K562 (cell line): ENCODE measurements at regions not wholly inside any gene's neighbourhood (a gene's known extent, or its start where the extent isn't known, plus 50 kb on each side); places are given as distances from the start of the nearest gene placed in this dataset.

Source experiments
- ATAC-seq: fragments of 200-7000 bp; cut with Tn5 transposase; 3 replicates; pipeline ENCODE4 v1.9.1; 2020; ENCODE audit warnings: moderate library complexity
- BruUV-seq: library from RNA; stranded (reverse); fragments of 400-500 nt; replicated peaks from 2 replicates; lab custom pipeline; 2021; lab: Mats Ljungman, UMichigan
- CTCF ChIA-PET: fragments of 300-600 bp; formaldehyde crosslinking; extraction: SDS; loops from one replicate; lab custom pipeline; 2021; ENCODE audit warnings: low intra/inter-chr PET ratio; lab: Yijun Ruan, JAX
- POLR2A ChIA-PET: fragments of 300-600, 350-650 bp; sonication (Branson Sonifier 250); formaldehyde crosslinking; extraction: SDS; loops from one replicate; lab custom pipeline; 2021; ENCODE audit warnings: antibody characterized with exemption, inconsistent platforms; lab: Yijun Ruan, JAX
- DNase-seq, 4 experiments: peaks; one replicate each; pipeline versions ENCODE4 v3.0.0 to v3.0.0-alpha.2; 2011 to 2018; ENCODE audit warnings: low spot score in 3 of 4, mixed read lengths in 3 of 4; ENCODE audit errors: extremely low read depth in 1 of 4
- FAIRE-seq: peaks from 2 replicates; lab custom pipeline; 2011; peaks lifted over from hg19 to GRCh38; lab: Jason Lieb, UNC
- H2AFZ ChIP-seq: 2 replicates; pipeline ENCODE4 v1.6.0; 2011; ENCODE audit warnings: low read depth, low read length, control low read depth, inconsistent platforms
- H3K27ac ChIP-seq: fragments of 200-600 bp; 3 replicates; pipeline ENCODE4 v1.8.0; 2011; ENCODE audit warnings: low read depth, mild to moderate bottlenecking, control low read depth, inconsistent platforms, low read length, moderate library complexity, mixed read lengths; ENCODE audit errors: extremely low read depth
- H3K27me3 ChIP-seq, 2 experiments: fragments of 300-600 bp in 1 of 2; 2 replicates in 1 of 2; 3 replicates in 1 of 2; pipeline versions ENCODE4 v1.6.0 to v1.8.0; 2011; ENCODE audit warnings: inconsistent platforms in 2 of 2, low read length in 2 of 2, mild to moderate bottlenecking in 1 of 2, mixed read lengths in 1 of 2, moderate library complexity in 1 of 2; ENCODE audit not compliant: control insufficient read depth in 2 of 2, insufficient read depth in 2 of 2
- H3K36me3 ChIP-seq: fragments of 300-600 bp; 3 replicates; pipeline ENCODE4 v1.8.0; 2011; ENCODE audit warnings: mild to moderate bottlenecking, low read length, inconsistent platforms; ENCODE audit not compliant: control insufficient read depth, insufficient read depth
- H3K4me1 ChIP-seq, 2 experiments: fragments of 200-600 bp in 1 of 2; replicated peaks in 1 of 2; 2 replicates in 1 of 2; 3 replicates in 1 of 2; pipeline versions ENCODE4 v1.5.1 to v1.8.0; 2011; ENCODE audit warnings: inconsistent platforms in 2 of 2, low read length in 2 of 2, mild to moderate bottlenecking in 1 of 2, mixed read lengths in 1 of 2, moderate library complexity in 1 of 2; ENCODE audit not compliant: control insufficient read depth in 2 of 2, insufficient read depth in 2 of 2
- H3K4me2 ChIP-seq: 2 replicates; pipeline ENCODE4 v1.6.1; 2011; ENCODE audit warnings: low read length, control low read depth, inconsistent platforms, mixed read lengths; ENCODE audit not compliant: insufficient read depth
- H3K4me3 ChIP-seq: fragments of 200-600 bp; sonication (generic), shearing (Covaris generic); 2 replicates; pipeline ENCODE4 v1.5.1; 2016; ENCODE audit warnings: control low read depth, inconsistent platforms
- H3K79me2 ChIP-seq: fragments of 200-600 bp; 3 replicates; pipeline ENCODE4 v1.8.0; 2011; ENCODE audit warnings: low read length, inconsistent platforms; ENCODE audit not compliant: control insufficient read depth, insufficient read depth
- H3K9ac ChIP-seq, 2 experiments: 2 replicates each; pipeline versions ENCODE4 v1.6.0 to v1.6.1; 2011; ENCODE audit warnings: low read depth in 2 of 2, low read length in 2 of 2, control low read depth in 1 of 2, inconsistent platforms in 1 of 2, mild to moderate bottlenecking in 1 of 2, mixed read lengths in 1 of 2; ENCODE audit not compliant: insufficient read depth in 1 of 2
- H3K9me1 ChIP-seq: one replicate; pipeline ENCODE4 v1.6.0; 2011; ENCODE audit warnings: inconsistent platforms, mild to moderate bottlenecking, low read length, moderate library complexity; ENCODE audit not compliant: control insufficient read depth, insufficient read depth
- H3K9me3 ChIP-seq: replicated peaks from 2 replicates; pipeline ENCODE4 v1.5.1; 2011; ENCODE audit warnings: low read depth, low read length, inconsistent platforms; ENCODE audit not compliant: control insufficient read depth, insufficient read depth
- H4K20me1 ChIP-seq: replicated peaks from 2 replicates; pipeline ENCODE4 v1.6.1; 2011; ENCODE audit warnings: low read length, inconsistent platforms, mixed read lengths; ENCODE audit not compliant: control insufficient read depth, insufficient read depth
- CBFA2T3 ChIP-seq: fragments of 450-650 bp; IDR thresholded peaks from 2 replicates; pipeline ENCODE4 v1.6.1; 2017
- EGR1 ChIP-seq: fragments of 450-650 bp; conservative IDR thresholded peaks from 2 replicates; pipeline ENCODE4 v1.6.1; 2017; ENCODE audit warnings: mild to moderate bottlenecking
- ELF1 ChIP-seq: fragments of 200-800 bp; sonication (Bioruptor generic); IDR thresholded peaks from 2 replicates; pipeline ENCODE4 v1.6.1; 2016; ENCODE audit warnings: missing genetic modification characterization, missing compliant biosample characterization
- GABPB1 ChIP-seq: sonication (generic); formaldehyde crosslinking; IDR thresholded peaks from 2 replicates; pipeline ENCODE4 v1.8.0; 2022; ENCODE audit warnings: mild to moderate bottlenecking, missing genetic modification reagents
- HDAC8 ChIP-seq: fragments of 450-650 bp; IDR thresholded peaks from 2 replicates; pipeline ENCODE4 v1.6.1; 2016; ENCODE audit warnings: mild to moderate bottlenecking, missing genetic modification characterization, moderate library complexity, missing compliant biosample characterization
- PHF21A ChIP-seq: fragments of 450-650 bp; IDR thresholded peaks from 2 replicates; pipeline ENCODE4 v1.6.1; 2017; ENCODE audit warnings: low read depth, borderline replicate concordance
- SREBF1 ChIP-seq: fragments of 150-350 bp; IDR thresholded peaks from 2 replicates; pipeline ENCODE4 v1.6.1; 2014; ENCODE audit warnings: antibody characterized with exemption, low read depth, low read length, borderline replicate concordance
- SUPT5H ChIP-seq: fragments of 450-650 bp; IDR thresholded peaks from 2 replicates; pipeline ENCODE4 v1.6.1; 2016
- TEAD4 ChIP-seq, 2 experiments: sonication (generic) in 1 of 2; formaldehyde crosslinking in 1 of 2; IDR thresholded peaks; 2 replicates each; pipeline versions ENCODE4 v1.6.1 to v1.8.0; 2012 to 2022; ENCODE audit warnings: borderline replicate concordance in 1 of 2, inconsistent platforms in 1 of 2, low read length in 1 of 2, mild to moderate bottlenecking in 1 of 2, missing genetic modification reagents in 1 of 2
- ZNF239 ChIP-seq: fragments of 250-450 bp; sonication (Bioruptor Pico); IDR thresholded peaks from 2 replicates; pipeline ENCODE4 v1.4.0; 2020; ENCODE audit warnings: mild to moderate bottlenecking
- ZNF431 ChIP-seq: sonication (generic); formaldehyde crosslinking; IDR thresholded peaks from 2 replicates; pipeline ENCODE4 v1.8.0; 2022; ENCODE audit warnings: mild to moderate bottlenecking, missing genetic modification reagents
- whole genome bisulfite sequencing: fragments of 100-300 bp; shearing (Covaris generic); methylation state at CpG from one replicate; pipeline ENCODE4 v1.1.6; 2016; ENCODE audit warnings: low coverage, mixed read lengths; ENCODE audit not compliant: insufficient coverage; ENCODE audit errors: missing lambda C conversion rate; 5-methylcytosine and 5-hydroxymethylcytosine counted together
- in situ Hi-C: fragments of 300-500 bp; cut with MboI; formaldehyde crosslinking; loops from 4 replicates; pipeline ENCODE4 v1.15.0; 2018; ENCODE audit warnings: inconsistent platforms, mixed read lengths
- intact Hi-C: fragments of 100-400 bp; cut with micrococcal nuclease; formaldehyde crosslinking; loops from 2 replicates; pipeline ENCODE4 v1.14.2; 2022
- TF ChIP-seq, protein P1 (sequence below): IDR thresholded peaks from 2 replicates; pipeline ENCODE4 v1.6.1; 2011; ENCODE audit warnings: borderline replicate concordance, low read depth, mild to moderate bottlenecking, moderate library complexity, low read length; ENCODE audit not compliant: insufficient read depth, poor library complexity, severe bottlenecking

- TF ChIP-seq, protein P1, sequence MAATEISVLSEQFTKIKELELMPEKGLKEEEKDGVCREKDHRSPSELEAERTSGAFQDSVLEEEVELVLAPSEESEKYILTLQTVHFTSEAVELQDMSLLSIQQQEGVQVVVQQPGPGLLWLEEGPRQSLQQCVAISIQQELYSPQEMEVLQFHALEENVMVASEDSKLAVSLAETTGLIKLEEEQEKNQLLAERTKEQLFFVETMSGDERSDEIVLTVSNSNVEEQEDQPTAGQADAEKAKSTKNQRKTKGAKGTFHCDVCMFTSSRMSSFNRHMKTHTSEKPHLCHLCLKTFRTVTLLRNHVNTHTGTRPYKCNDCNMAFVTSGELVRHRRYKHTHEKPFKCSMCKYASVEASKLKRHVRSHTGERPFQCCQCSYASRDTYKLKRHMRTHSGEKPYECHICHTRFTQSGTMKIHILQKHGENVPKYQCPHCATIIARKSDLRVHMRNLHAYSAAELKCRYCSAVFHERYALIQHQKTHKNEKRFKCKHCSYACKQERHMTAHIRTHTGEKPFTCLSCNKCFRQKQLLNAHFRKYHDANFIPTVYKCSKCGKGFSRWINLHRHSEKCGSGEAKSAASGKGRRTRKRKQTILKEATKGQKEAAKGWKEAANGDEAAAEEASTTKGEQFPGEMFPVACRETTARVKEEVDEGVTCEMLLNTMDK, result no peak
- TF ChIP-seq SUPT5H, result no peak
- TF ChIP-seq TEAD4 (IDR thresholded peaks at IDR 0.05; ENCODE audit: low read length), result no peak
- TF ChIP-seq TEAD4 (CRISPR knock-in tag; IDR thresholded peaks at IDR 0.05; ENCODE audit: borderline replicate concordance), result no peak
These were observed 230.0 kb upstream of the TOPAZ1 start (continued) for GRCh38 chr3:44011680-44012079.

- no peaks in the 10 kb centered on the region for H3K79me2 ChIP-seq
- in situ Hi-C loops (no loop called here), intact Hi-C loops (no loop called here)
- no peaks in the 10 kb centered on the region for H3K9me1 ChIP-seq
- CTCF ChIA-PET, result no interaction called here
- peaks cover 3 to 5% of the 10 kb centered on the region in 2 experiments; a peak in 3 of 5 replicates for H3K4me1 ChIP-seq
- no TSS peak for BruUV-seq
- H4K20me1 ChIP-seq, result no peaks in the 10 kb centered on the region
- DNase-seq, result no peak
- POLR2A ChIA-PET, result interaction anchor here (0.6 to 1.5 kb wide), 2 partner anchors 11 to 304 kb away, joined by 4 to 5 read pairs; no protein-coding TSS in a partner anchor
- H3K9me3 ChIP-seq, result no peaks in the 10 kb centered on the region
- no peak overlapping the region for H2AFZ ChIP-seq
- H3K36me3 ChIP-seq, result no peaks in the 10 kb centered on the region
- no peak overlapping the region for H3K4me2 ChIP-seq
- H3K9ac ChIP-seq, result no peak overlapping the region
- H3K4me3 ChIP-seq, result no peak overlapping the region
- ATAC-seq, result no peak
- no peak overlapping the region for H3K27ac ChIP-seq
- peaks cover 21 to 54% of the 10 kb centered on the region in 2 experiments for H3K27me3 ChIP-seq
- 1% methylated on average over 13 of the region's 13 CpGs for WGBS
- FAIRE-seq, result no peak
- TF ChIP-seq ZNF239 (CRISPR knock-in tag), result no peak
- no peak for TF ChIP-seq SREBF1
- no peak for TF ChIP-seq ZNF431
- TF ChIP-seq CBFA2T3, result no peak
- TF ChIP-seq HDAC8, result no peak
- TF ChIP-seq PHF21A, result no peak
- no peak for TF ChIP-seq GABPB1 (CRISPR knock-in tag)
- TF ChIP-seq EGR1, result no peak
- no peak for TF ChIP-seq ELF1 (tag)
These were observed 229.4 kb upstream of the TOPAZ1 start for GRCh38 chr3:44012160-44012899.
